A673 (cell line): ENCODE measurements at regions not wholly inside any gene's neighbourhood (a gene's known extent, or its start where the extent isn't known, plus 50 kb on each side); places are given as distances from the start of the nearest gene placed in this dataset.

Experiments used
- BruUV-seq: library from RNA; stranded (reverse); fragments of 400-500 nt; replicated peaks from 2 replicates; lab custom pipeline; 2021; lab: Mats Ljungman, UMichigan
- CTCF ChIA-PET: fragments of 300-600 bp; sonication (Branson Sonifier 250); formaldehyde crosslinking; loops from one replicate; lab custom pipeline; 2022; ENCODE audit warnings: antibody characterized with exemption; lab: Charles Lee
- POLR2A ChIA-PET: fragments of 300-600 bp; sonication (Branson Sonifier 250); formaldehyde crosslinking; loops from one replicate; lab custom pipeline; 2022; ENCODE audit warnings: antibody characterized with exemption; ENCODE audit not compliant: low non-redundant PET; lab: Charles Lee
- DNase-seq: peaks from one replicate; pipeline ENCODE4 v3.0.0-alpha.2; 2015; ENCODE audit warnings: low spot score
- H3K27ac ChIP-seq: fragments of 200-600 bp; sonication (generic); 2 replicates; pipeline ENCODE4 v1.5.1; 2016; ENCODE audit warnings: mixed run types, low read depth, mild to moderate bottlenecking, mixed read lengths, antibody characterized with exemption, low read length; ENCODE audit not compliant: poor library complexity, severe bottlenecking
- H3K27me3 ChIP-seq: fragments of 200-600 bp; sonication (generic); replicated peaks from 2 replicates; pipeline ENCODE4 v1.6.1; 2017; ENCODE audit warnings: mixed run types, low read depth, mild to moderate bottlenecking, mixed read lengths, antibody characterized with exemption, low read length; ENCODE audit not compliant: insufficient read depth, poor library complexity
- H3K36me3 ChIP-seq: fragments of 200-600 bp; sonication (generic); 2 replicates; pipeline ENCODE4 v1.6.1; 2016; ENCODE audit warnings: mixed run types, mild to moderate bottlenecking, mixed read lengths, antibody characterized with exemption, low read length; ENCODE audit not compliant: insufficient read depth, poor library complexity, severe bottlenecking
- H3K4me1 ChIP-seq: fragments of 200-600 bp; sonication (generic); 2 replicates; pipeline ENCODE4 v1.6.1; 2017; ENCODE audit warnings: mixed run types, mild to moderate bottlenecking, mixed read lengths, antibody characterized with exemption, low read length; ENCODE audit not compliant: insufficient read depth, poor library complexity, severe bottlenecking
- H3K4me3 ChIP-seq: fragments of 200-600 bp; sonication (generic); 2 replicates; pipeline ENCODE4 v1.5.1; 2016; ENCODE audit warnings: low read depth, mixed run types, mild to moderate bottlenecking, mixed read lengths, low read length; ENCODE audit not compliant: poor library complexity, severe bottlenecking
- H3K9me3 ChIP-seq: fragments of 200-600 bp; sonication (generic); 2 replicates; pipeline ENCODE4 v1.6.1; 2016; ENCODE audit warnings: mixed run types, low read depth, mild to moderate bottlenecking, mixed read lengths, antibody characterized with exemption, low read length; ENCODE audit not compliant: poor library complexity, severe bottlenecking
- CTCF ChIP-seq: fragments of 300-800, 200-600 bp; sonication (generic); conservative IDR thresholded peaks from 2 replicates; pipeline ENCODE4 v1.5.1; 2017; ENCODE audit warnings: low read depth, mild to moderate bottlenecking, antibody characterized with exemption, low read length, moderate library complexity, mixed read lengths
- EZH2 ChIP-seq: fragments of 200-600 bp; sonication (generic); IDR thresholded peaks from 2 replicates; pipeline ENCODE4 v1.6.1; 2017; ENCODE audit warnings: borderline replicate concordance, low read depth, mild to moderate bottlenecking, mixed read lengths, antibody characterized with exemption, low read length; ENCODE audit not compliant: poor library complexity, severe bottlenecking
- intact Hi-C: fragments of 100-400 bp; cut with micrococcal nuclease; formaldehyde crosslinking; loops from one replicate; pipeline ENCODE4 v1.10.0; 2022; ENCODE audit not compliant: unreplicated experiment

- Histone ChIP-seq H3K4me3 (no peak overlapping the region), H3K27me3 (no peaks in the 10 kb centered on the region), H3K9me3 (no peaks in the 10 kb centered on the region), H3K36me3 (no peaks in the 10 kb centered on the region), H3K4me1 (peaks cover 8% of the 10 kb centered on the region), H3K27ac (no peak overlapping the region)
- no TSS peak for BruUV-seq
- TF ChIP-seq CTCF (no peak), EZH2 (no peak)
- intact Hi-C loops, result no loop called here
- CTCF ChIA-PET, result no interaction called here
- no peak for DNase-seq
- POLR2A ChIA-PET, result no interaction called here
Measured at GRCh38 chr3:102909904-102910303, 475.1 kb downstream of the ZPLD1 start.

GRCh38 chr3:102916532-102916931, 481.7 kb downstream of the ZPLD1 start:
- H3K36me3 ChIP-seq, result no peaks in the 10 kb centered on the region
- ChIA-PET CTCF (no interaction called here), POLR2A (no interaction called here)
- TF ChIP-seq CTCF (no peak), EZH2 (no peak)
- no peaks in the 10 kb centered on the region for H3K27me3 ChIP-seq
- BruUV-seq, result no TSS peak
- no peak overlapping the region for H3K27ac ChIP-seq
- DNase-seq, result no peak
- H3K9me3 ChIP-seq, result no peaks in the 10 kb centered on the region
- peaks cover 4% of the 10 kb centered on the region for H3K4me1 ChIP-seq
- H3K4me3 ChIP-seq, result no peak overlapping the region
- intact Hi-C loops, result no loop called here

- Histone ChIP-seq H3K4me3 (no peak overlapping the region), H3K27me3 (no peaks in the 10 kb centered on the region), H3K36me3 (no peaks in the 10 kb centered on the region), H3K27ac (no peak overlapping the region), H3K9me3 (peaks cover 4% of the 10 kb centered on the region), H3K4me1 (no peaks in the 10 kb centered on the region)
- ChIA-PET POLR2A (no interaction called here), CTCF (no interaction called here)
- DNase-seq, result no peak
- TF ChIP-seq EZH2 (no peak), CTCF (no peak)
- intact Hi-C loops, result no loop called here
- no TSS peak for BruUV-seq
Measured at GRCh38 chr3:102926618-102927017, 491.8 kb downstream of the ZPLD1 start.
